Peyer's patch (tissue), 4 donors: ENCODE measurements at regions not wholly inside any gene's neighbourhood (a gene's known extent, or its start where the extent isn't known, plus 50 kb on each side); places are given as distances from the start of the nearest gene placed in this dataset.
A peak's percentile ranks its signal among the peaks of the same experiment; 100 is the strongest.

Source experiments
- DNase-seq, 3 donors: peaks; one replicate each; pipeline ENCODE4 v3.0.0-alpha.2; 2017 to 2019
- H3K27ac ChIP-seq, 4 donors: fragments of 200-600 bp; sonication (generic); one replicate each; pipeline ENCODE4 v1.5.1; 2016 to 2019
- H3K27me3 ChIP-seq, 2 donors: fragments of 200-600 bp; sonication (generic); one replicate each; pipeline ENCODE4 v1.5.1; 2019
- H3K36me3 ChIP-seq, 3 donors: fragments of 200-600 bp; sonication (generic); one replicate each; pipeline ENCODE4 v1.5.1; 2016 to 2019
- H3K4me1 ChIP-seq, 4 donors: fragments of 200-600 bp; sonication (generic); one replicate each; pipeline ENCODE4 v1.5.1; 2016 to 2019
- H3K4me3 ChIP-seq, 4 donors: fragments of 200-600 bp; sonication (generic); 1 replicate in 3 of 4; 2 replicates in 1 of 4; pipeline ENCODE4 v1.5.1; 2016 to 2019; ENCODE audit warnings: mild to moderate bottlenecking in 1 of 4
- H3K9me3 ChIP-seq, 4 donors: fragments of 200-600 bp; sonication (generic); one replicate each; pipeline ENCODE4 v1.5.1; 2016 to 2019; ENCODE audit warnings: mild to moderate bottlenecking in 1 of 4
- POLR2A ChIP-seq, 2 donors: fragments of 450-650 bp; IDR thresholded peaks; one replicate each; pipeline ENCODE4 v1.5.1; 2017; ENCODE audit warnings: antibody characterized with exemption in 2 of 2, mild to moderate bottlenecking in 2 of 2, moderate library complexity in 2 of 2
- TF ChIP-seq, protein P1 (sequence below), 6 experiments: fragments of 450-650 bp in 4 of 6; fragments of 200-600 bp in 2 of 6; sonication (generic) in 1 of 6; IDR thresholded peaks; one replicate each; pipeline ENCODE4 v1.5.1; 2017 to 2019; ENCODE audit warnings: antibody characterized with exemption in 6 of 6, mild to moderate bottlenecking in 3 of 6, moderate library complexity in 1 of 6

DNA sequence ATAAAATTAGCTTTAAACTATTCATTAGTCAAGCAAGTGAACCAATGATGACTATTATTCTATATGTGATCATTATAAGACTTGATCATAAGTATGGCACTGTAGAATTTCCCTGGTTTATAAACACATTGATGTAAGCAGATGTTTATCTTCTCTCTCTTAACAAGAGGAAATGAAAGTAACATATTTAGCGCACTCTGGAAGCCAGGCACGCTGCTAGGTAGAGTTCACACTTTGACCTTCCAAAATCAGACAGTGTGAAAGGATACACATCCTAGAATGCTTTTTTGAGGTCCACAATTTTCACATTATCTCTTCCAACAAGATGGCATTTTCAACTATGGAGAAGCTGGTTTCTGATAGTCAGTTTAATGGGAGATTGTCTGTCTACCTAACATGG lies 529.4 kb upstream of the IGFBP3 start:
- Histone ChIP-seq H3K27ac (no peak overlapping the region), H3K27me3 (no peaks in the 10 kb centered on the region), H3K9me3 (no peaks in the 10 kb centered on the region), H3K4me1 (no peaks in the 10 kb centered on the region), H3K4me3 (no peak overlapping the region), H3K36me3 (no peaks in the 10 kb centered on the region)
- DNase-seq: no peak
- no peak for TF ChIP-seq POLR2A (IDR thresholded peaks at IDR 0.05)
- TF ChIP-seq, protein P1, sequence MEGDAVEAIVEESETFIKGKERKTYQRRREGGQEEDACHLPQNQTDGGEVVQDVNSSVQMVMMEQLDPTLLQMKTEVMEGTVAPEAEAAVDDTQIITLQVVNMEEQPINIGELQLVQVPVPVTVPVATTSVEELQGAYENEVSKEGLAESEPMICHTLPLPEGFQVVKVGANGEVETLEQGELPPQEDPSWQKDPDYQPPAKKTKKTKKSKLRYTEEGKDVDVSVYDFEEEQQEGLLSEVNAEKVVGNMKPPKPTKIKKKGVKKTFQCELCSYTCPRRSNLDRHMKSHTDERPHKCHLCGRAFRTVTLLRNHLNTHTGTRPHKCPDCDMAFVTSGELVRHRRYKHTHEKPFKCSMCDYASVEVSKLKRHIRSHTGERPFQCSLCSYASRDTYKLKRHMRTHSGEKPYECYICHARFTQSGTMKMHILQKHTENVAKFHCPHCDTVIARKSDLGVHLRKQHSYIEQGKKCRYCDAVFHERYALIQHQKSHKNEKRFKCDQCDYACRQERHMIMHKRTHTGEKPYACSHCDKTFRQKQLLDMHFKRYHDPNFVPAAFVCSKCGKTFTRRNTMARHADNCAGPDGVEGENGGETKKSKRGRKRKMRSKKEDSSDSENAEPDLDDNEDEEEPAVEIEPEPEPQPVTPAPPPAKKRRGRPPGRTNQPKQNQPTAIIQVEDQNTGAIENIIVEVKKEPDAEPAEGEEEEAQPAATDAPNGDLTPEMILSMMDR (IDR thresholded peaks at IDR 0.05): no peak

GRCh38 chr7:46449743-46450142 lies 528.7 kb upstream of the IGFBP3 start:
- no peaks in the 10 kb centered on the region for H3K9me3 ChIP-seq
- DNase-seq: no peak
- H3K4me3 ChIP-seq: no peak overlapping the region
- H3K27ac ChIP-seq: no peak overlapping the region
- H3K36me3 ChIP-seq: no peaks in the 10 kb centered on the region
- TF ChIP-seq, protein P1 (IDR thresholded peaks at IDR 0.05): no peak
- TF ChIP-seq POLR2A (IDR thresholded peaks at IDR 0.05): no peak
- no peaks in the 10 kb centered on the region for H3K27me3 ChIP-seq
- H3K4me1 ChIP-seq: no peaks in the 10 kb centered on the region

- no peak for DNase-seq
- no peak for TF ChIP-seq POLR2A (IDR thresholded peaks at IDR 0.05)
- TF ChIP-seq, protein P1 (IDR thresholded peaks at IDR 0.05): no peak
- H3K36me3 ChIP-seq: no peaks in the 10 kb centered on the region
- H3K4me3 ChIP-seq: no peak overlapping the region
- H3K4me1 ChIP-seq: no peaks in the 10 kb centered on the region
- H3K9me3 ChIP-seq: no peaks in the 10 kb centered on the region
- H3K27ac ChIP-seq: no peak overlapping the region
- H3K27me3 ChIP-seq: no peaks in the 10 kb centered on the region
These were observed 527.4 kb upstream of the IGFBP3 start for GRCh38 chr7:46448478-46448877.

DNA sequence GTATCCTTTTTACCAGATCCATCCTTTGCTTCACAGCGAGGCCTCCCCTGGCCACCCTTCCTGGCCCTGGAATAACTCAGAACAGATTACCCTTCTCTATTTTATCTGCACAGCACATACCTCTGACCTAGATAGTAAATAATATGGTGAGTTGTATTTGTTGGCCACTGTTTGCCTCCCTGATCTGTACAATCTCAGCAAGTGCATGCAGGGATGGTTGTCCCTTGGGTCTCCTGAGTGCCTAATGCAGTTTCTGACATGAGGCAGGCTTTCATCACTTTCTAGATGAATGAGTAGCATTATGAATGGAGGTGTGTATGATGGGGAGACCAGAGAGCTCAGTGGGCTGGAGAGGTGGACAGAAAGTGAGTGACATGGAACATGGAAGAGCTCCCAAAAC lies 525.1 kb upstream of the IGFBP3 start:
- Histone ChIP-seq H3K36me3 (no peaks in the 10 kb centered on the region), H3K27me3 (no peaks in the 10 kb centered on the region), H3K4me1 (no peaks in the 10 kb centered on the region), H3K9me3 (no peaks in the 10 kb centered on the region), H3K27ac (no peak overlapping the region), H3K4me3 (no peak overlapping the region)
- DNase-seq: no peak
- TF ChIP-seq, protein P1 (IDR thresholded peaks at IDR 0.05): no peak
- TF ChIP-seq POLR2A (IDR thresholded peaks at IDR 0.05): no peak

DNA sequence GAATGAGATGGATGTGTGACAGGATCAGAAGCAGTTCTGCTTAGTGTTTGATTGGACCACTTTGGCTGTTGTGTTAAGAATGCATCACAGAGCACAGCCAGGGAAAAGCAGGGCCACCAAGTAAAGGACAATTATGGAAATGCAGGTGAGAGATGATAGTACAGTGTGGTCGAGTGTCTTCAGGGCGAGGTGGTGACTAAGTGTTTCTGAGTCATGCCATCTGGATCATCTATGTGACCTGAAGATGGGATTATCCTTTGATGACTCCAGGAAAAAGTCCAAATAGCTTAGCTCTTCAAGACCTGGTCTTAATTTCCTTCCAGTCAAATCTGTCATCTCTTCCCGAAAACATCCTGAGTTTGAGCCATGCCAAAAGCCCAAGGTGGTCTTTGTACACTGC lies 523.2 kb upstream of the IGFBP3 start:
- H3K4me1 ChIP-seq: no peaks in the 10 kb centered on the region

More for the DNA sequence above, 523.2 kb upstream of the IGFBP3 start:
- DNase-seq: peak in 1 of 3 donors; percentile 54
- no peak for TF ChIP-seq POLR2A (IDR thresholded peaks at IDR 0.05)
- TF ChIP-seq, protein P1 (IDR thresholded peaks at IDR 0.05): no peak
- H3K27ac ChIP-seq: no peak overlapping the region
- no peaks in the 10 kb centered on the region for H3K36me3 ChIP-seq
- no peaks in the 10 kb centered on the region for H3K27me3 ChIP-seq
- no peaks in the 10 kb centered on the region for H3K9me3 ChIP-seq
- no peak overlapping the region for H3K4me3 ChIP-seq
